Esophagus mucosa (tissue), 1 donor: ENCODE measurements at regions not wholly inside any gene's neighbourhood (a gene's known extent, or its start where the extent isn't known, plus 50 kb on each side); places are given as distances from the start of the nearest gene placed in this dataset.
A peak's percentile ranks its signal among the peaks of the same experiment; 100 is the strongest.

Source experiments
- ATAC-seq: fragments of 200-7000 bp; cut with Tn5 transposase; one replicate; pipeline ENCODE4 v1.9.1; 2020
- donor health status: DM: yes; HTN: yes; CAD: no.

GRCh38 chr10:3514691-3515090, 270.3 kb downstream of the KLF6 start:
- no peak for ATAC-seq

DNA sequence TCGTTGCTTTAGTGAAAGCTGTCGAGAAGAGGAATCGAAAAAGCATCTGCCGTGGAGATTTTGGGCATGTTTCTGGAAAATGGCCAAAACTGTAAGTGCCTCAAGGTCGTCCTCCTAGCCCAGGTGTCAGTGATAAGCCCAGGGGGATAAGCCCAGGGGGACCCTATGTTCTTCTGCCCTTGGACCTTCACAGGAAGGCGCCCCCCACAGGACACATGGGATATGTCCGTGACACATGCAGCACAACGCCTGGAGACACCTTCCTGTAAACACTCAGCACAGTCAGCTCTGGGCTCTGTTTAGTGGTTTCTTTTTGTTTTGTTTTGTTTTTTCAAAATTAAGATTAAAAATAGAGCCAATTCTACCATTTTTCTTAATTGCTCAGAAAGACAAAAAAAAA, 272.7 kb downstream of the KLF6 start:
- no peak for ATAC-seq

DNA sequence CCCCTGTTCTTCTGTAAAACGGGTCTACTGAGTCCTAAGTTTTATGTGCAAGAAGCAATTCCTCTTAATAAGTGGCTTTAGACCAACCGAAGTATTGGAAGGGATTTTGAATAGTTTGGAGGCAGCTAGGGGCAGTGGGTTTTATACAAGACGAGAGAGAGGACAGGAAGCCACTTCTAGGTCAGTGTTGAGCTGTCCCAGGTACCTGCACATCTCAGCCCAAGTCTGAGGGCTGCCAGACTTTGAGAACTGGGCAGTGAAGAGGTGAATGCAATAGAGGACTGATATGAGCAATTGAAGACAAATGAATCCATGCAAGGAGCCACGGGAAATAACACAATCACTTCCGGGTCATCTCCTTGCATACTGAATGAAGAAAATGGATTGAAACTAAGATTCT, 273.5 kb downstream of the KLF6 start:
- no peak for ATAC-seq

DNA sequence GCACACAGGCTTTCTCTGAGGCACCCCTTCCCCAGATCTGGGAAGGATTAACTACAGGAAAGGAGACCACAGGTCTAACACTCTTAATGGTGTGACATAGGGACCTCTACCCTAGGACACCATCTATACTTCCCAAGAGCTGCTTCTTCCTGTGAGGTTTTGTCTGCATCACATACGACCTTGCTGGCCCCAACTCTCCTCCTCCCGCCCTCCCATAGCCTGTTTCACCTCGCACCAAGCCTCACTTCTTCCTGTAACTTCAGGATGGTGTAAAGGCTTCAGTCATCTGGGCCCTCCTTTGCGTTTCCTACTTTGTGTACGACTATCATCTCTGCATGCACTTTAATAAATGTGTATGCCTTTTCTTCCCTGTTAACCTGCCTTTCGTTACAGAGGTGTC, 274.3 kb downstream of the KLF6 start:
- ATAC-seq, result no peak

DNA sequence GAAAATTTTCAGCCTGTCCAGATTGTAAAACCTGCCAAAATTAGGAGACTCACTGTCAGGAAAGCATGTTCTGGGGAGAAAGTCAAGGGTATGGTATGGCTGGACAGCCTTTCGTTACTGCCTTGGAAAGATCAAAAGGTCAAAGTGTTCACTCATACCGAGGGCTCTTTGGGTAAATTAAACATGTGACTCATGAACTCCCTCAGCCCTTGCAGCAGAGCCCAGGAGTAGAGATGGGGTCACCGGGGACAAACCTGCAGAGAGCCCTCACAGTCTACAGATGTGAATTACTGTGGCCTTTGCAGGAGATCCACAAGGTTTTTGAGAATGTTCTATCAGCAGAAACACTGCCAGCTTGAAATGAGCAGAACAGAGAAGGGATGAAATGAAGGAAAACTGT, 275.7 kb downstream of the KLF6 start:
- ATAC-seq, result no peak

- ATAC-seq, result no peak
Observed at GRCh38 chr10:3503299-3503698, 281.7 kb downstream of the KLF6 start.

DNA sequence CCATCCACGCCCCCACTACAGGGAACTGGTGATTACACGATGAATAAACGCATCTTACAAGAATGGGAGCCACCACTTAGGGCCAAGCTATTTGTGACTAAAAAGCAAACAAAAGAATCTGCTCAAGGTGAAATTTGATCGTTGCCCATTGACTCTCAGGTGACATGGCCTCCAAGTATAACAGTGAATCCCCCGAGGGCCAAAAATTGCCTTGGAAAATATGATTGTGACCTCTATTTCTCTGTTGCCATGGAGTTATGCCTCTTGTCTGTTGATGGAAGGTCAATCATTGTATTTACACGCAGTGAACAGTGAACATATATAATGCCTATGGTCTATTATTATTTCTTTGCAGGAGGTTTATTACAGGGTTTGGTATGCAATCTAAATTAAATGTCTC, 282.3 kb downstream of the KLF6 start:
- no peak for ATAC-seq

- peak; percentile 88 for ATAC-seq
Observed at GRCh38 chr10:3500408-3500856, 284.6 kb downstream of the KLF6 start.

DNA sequence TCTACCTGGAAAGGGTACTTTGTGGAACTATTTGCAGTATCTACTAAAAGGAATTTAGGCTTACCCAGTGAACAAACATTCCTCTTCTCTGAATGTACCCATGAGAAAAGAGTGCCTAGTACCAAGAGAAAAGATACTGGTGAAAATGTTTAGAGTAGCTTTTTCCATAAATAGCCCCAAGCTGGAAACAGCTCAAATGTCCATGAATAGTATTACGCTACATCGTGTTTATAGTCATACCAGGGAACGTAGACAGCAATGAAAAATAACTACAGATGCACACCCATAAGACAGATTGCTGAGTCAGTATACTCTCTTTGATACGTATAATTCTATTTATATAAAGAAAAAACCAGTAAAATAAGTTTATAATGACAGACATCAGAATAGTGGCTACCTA, 285.9 kb downstream of the KLF6 start:
- no peak for ATAC-seq

DNA sequence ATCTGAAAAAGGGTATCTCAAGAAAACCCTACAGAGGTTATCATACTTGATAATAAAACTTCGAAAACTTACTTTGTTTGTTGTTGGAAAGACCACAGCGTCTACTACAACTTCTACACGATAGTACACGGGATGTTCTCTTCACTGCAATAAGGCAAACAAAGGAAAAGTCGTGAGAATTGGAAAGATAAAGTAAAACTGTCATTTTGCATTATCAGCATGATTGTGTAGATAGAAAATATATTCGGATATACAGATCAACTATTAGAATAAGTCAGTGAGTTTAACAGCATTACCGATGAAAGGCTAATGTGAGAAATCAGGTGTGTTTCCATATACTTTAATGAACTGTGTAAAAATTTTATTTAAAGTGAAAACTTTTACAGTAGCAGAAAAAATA, 287.4 kb downstream of the KLF6 start:
- no peak for ATAC-seq

DNA sequence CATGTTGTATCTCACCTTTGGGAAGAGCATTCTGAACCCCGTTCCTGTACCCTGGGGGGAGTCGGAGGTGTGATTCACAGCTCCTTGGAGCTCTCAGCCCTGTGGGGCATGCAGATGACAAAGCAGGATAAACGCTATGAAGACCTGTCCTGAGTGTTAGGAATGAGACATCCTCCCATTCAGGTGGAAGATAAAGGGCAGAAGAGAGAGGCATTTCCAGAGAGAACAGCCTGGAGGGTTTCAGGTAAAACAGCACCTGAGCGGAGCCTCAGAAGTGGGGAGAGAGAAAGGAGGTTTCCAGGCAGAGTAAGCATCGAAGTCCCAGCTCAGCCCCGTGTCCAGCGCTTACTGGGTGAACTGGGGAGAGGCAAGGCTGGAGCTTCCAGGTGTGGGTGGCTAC, 288.9 kb downstream of the KLF6 start:
- ATAC-seq, result no peak

- ATAC-seq, result no peak
Observed at GRCh38 chr10:3495281-3495680, 289.7 kb downstream of the KLF6 start.

GRCh38 chr10:3494838-3495230, 290.2 kb downstream of the KLF6 start:
- ATAC-seq, result no peak

- no peak for ATAC-seq
Observed at GRCh38 chr10:3494131-3494837, 290.7 kb downstream of the KLF6 start.

- ATAC-seq, result peak; percentile 87
Observed at GRCh38 chr10:3493621-3494020, 291.4 kb downstream of the KLF6 start.

DNA sequence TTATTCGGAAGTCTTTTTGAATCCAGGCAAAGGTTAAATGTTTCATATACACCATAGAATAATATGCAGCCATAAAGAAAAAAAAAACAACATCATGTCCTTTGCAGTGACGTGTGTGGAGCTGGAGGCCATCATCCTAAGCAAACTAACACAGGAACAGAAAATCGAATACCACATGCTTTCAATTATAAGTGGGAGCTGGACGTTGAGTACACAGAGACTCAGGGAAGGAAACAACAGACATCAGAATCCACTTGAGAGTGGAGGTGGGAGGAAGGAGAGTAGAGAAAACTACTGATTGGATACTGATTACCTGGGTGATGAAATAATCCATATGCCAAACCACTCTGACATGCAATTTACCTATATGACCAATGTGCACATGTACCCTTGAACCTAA, 293.4 kb downstream of the KLF6 start:
- ATAC-seq, result no peak

DNA sequence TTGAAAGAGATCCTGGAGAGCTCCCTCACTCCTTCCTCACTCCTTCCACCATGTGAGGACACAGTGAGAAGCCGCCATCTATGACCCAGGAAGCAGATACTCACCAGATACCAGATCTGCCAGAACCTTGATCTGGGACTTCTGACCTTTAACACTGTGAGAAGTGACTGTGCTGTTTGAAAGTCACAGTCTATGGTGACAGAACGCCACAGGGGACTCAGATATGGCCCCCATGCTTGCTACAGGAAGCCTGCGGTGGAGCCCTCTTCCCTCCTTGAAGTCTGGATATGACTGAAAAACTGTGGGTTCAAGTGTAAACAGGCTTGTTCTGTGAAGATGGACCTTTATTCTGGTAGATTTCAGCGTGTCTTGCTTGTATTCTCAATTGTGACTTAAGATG, 297.8 kb downstream of the KLF6 start:
- no peak for ATAC-seq

GRCh38 chr10:3486346-3487065, 298.5 kb downstream of the KLF6 start:
- peak; percentile 86 for ATAC-seq

DNA sequence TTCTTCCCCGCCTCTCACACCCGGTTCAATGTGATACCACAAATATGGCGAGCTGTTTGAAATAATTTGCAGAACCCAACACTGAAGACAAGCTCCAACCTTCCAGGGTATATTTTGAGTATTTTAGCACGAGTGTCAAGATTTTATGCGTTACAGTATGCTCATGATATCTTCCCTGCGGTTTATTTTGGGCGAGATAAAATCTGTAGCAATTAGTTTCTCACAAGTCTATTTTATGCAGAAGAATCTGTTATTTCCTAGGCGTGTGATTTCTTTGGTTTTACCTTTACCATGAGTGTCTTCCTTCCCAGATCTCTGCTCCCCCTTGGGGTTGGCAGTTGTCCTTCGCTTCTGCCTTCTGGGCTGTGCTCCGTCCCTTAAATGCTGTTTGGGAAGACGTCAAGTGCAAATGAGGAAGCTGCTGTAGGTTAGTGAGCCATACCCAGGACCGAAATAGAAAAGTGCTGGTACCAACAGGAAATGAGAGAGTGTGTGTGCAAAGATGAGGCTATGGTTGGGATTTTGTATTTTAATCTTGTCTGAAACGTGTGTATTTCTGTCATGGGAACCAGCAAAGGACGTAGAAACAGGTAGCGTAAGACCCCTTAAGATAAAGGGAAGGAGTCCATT, 299.8 kb downstream of the KLF6 start:
- ATAC-seq, result no peak

DNA sequence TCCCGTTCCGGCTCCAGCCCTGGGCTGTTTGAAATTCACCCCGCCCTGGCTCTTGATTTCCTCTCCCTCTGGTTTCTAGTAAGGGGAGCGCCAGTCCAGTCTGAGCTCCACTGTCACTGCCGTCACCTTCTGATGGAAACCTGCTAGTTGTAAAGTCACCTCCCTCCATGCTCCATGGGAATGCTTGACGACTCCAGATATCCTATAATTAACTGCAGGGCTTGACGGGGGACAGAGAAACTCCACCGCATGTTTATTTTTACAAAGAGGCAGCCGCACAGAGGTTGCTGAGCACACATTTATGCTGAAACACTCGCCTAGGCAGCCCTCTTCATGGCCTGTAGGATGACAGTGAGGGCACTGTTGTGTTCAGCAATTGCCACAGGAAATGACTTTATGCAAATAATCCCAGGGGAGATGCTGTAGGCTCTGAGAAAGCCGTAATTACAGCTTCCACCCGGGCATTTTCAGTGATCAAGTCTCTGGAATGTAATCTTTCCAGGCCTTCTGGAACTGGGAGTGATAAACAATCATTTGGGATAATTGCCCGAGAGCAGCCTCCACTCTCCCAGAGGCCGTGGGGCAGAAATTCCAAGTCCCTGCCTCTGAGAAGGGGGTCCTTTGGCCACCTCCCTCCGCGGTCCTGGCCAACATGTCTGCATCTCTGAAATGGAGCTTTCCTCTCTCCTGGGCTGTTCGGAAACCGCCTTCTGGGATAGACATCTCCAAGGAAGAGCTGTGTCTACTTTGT, 300.5 kb downstream of the KLF6 start:
- ATAC-seq, result no peak

GRCh38 chr10:3482200-3482993, 302.6 kb downstream of the KLF6 start:
- peak; percentile 83 for ATAC-seq

GRCh38 chr10:3481496-3481895, 303.5 kb downstream of the KLF6 start:
- no peak for ATAC-seq

- ATAC-seq, result no peak
Observed at GRCh38 chr10:3480990-3481315, 304.1 kb downstream of the KLF6 start.
